ENCODE measurements at regions not wholly inside any gene's neighbourhood (a gene's known extent, or its start where the extent isn't known, plus 50 kb on each side); places are given as distances from the start of the nearest gene placed in this dataset.

DNA sequence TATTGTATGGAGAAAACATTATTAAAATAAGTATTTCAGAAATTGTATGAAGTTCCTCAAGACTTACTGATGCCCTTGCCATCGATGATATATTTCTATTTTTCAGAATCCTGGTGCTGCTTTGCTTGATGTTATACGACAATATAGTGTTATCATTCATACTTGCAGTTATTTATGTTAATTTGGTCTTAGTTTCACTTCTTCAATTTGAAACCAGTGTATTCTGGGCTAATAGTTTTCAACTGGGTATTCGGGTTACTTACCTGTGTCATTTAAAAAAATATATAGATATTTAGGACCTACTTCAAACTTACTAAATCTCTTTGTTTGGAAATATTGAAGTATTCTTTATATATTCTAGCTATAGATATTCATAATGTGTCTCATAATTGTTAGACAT lies 1414.7 kb downstream of the C4orf33 start:
- Mint-ChIP-seq H3K9me3 (no peaks in the 10 kb centered on the region), H3K27ac (no peak overlapping the region), H3K36me3 (ENCODE audit: low read depth) (no peaks in the 10 kb centered on the region), H3K27me3 (ENCODE audit: insufficient read depth) (no peaks in the 10 kb centered on the region), H3K4me3 (no peak overlapping the region), H3K4me1 (ENCODE audit: low read depth) (no peaks in the 10 kb centered on the region)
- no peak for DNase-seq (ENCODE audit: low spot score)
- intact Hi-C loops (cut with micrococcal nuclease) = no loop called here

DNA sequence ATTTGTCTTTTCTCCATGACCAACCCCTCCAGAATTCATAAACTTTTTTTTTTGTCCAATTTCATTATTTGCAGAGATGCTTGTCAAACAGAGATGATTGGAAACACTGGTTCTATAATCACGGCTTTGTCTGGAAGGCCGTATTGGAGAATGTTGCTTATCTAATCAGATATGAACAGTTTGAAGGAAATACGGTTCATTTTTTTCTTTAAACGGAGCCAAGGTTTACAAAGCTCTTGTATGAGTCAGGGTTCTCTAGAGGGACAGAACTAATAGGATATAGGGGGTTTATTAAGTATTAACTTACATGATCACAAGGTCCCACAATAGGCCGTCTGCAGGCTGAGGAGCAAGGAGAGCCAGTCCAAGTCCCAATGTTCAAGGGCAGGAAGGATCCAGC lies 1415.8 kb downstream of the C4orf33 start:
- H3K27me3 Mint-ChIP-seq (ENCODE audit: insufficient read depth) = no peaks in the 10 kb centered on the region
- no peak overlapping the region for H3K27ac Mint-ChIP-seq
- no peaks in the 10 kb centered on the region for H3K4me1 Mint-ChIP-seq (ENCODE audit: low read depth)
- H3K36me3 Mint-ChIP-seq (ENCODE audit: low read depth) = no peaks in the 10 kb centered on the region
- H3K9me3 Mint-ChIP-seq = no peaks in the 10 kb centered on the region
- intact Hi-C loops (cut with micrococcal nuclease) = no loop called here
- no peak for DNase-seq (ENCODE audit: low spot score)
- H3K4me3 Mint-ChIP-seq = no peak overlapping the region

DNA sequence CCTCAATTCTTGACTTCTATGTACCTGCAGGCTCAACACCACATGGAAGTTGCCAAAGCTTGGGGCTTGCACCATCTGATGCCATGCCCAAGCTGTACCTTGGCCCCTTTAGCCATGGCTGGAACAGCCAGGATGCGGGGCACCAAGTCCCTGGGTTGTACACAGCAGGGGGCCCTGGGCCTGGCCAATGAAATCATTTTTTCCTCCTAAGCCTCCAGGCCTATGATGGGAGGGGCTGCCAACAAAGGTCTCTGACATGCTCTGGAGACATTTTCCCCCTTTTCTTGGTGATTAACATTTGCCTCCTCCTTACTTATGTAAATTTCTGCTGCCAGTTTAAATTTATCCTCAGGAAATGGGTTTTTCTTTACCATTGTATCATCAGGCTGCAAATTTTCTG lies 1428.1 kb downstream of the C4orf33 start:
- Mint-ChIP-seq H3K27me3 (ENCODE audit: insufficient read depth) (no peaks in the 10 kb centered on the region), H3K27ac (no peak overlapping the region), H3K9me3 (peaks cover 6% of the 10 kb centered on the region), H3K36me3 (ENCODE audit: low read depth) (no peaks in the 10 kb centered on the region), H3K4me1 (ENCODE audit: low read depth) (no peaks in the 10 kb centered on the region), H3K4me3 (no peak overlapping the region)
- no peak for DNase-seq (ENCODE audit: low spot score)
- intact Hi-C loops (cut with micrococcal nuclease) = no loop called here

DNA sequence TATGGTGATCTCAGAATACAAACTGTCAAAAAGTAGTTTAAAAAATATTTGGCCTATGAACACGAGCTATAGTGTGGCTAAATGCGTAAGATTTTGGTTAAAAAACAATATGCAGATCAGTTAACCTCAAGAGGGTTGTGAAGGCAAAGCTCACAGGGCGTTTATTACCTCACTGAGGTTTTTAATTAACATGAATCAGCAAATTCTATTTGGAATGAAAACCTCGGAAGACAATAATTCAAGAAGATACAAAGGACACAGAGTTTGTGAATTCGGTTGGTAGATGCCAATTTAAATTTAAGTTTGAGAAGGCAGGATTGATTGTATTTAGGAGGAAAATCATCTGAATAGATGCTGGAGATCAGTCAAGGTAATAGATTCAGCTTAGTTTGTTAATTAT lies 1434.6 kb downstream of the C4orf33 start:
- Mint-ChIP-seq H3K27ac (no peak overlapping the region), H3K9me3 (no peaks in the 10 kb centered on the region), H3K4me3 (no peak overlapping the region), H3K36me3 (ENCODE audit: low read depth) (no peaks in the 10 kb centered on the region), H3K4me1 (ENCODE audit: low read depth) (no peaks in the 10 kb centered on the region), H3K27me3 (ENCODE audit: insufficient read depth) (no peaks in the 10 kb centered on the region)
- DNase-seq (ENCODE audit: low spot score) = no peak
- intact Hi-C loops (cut with micrococcal nuclease) = no loop called here

DNA sequence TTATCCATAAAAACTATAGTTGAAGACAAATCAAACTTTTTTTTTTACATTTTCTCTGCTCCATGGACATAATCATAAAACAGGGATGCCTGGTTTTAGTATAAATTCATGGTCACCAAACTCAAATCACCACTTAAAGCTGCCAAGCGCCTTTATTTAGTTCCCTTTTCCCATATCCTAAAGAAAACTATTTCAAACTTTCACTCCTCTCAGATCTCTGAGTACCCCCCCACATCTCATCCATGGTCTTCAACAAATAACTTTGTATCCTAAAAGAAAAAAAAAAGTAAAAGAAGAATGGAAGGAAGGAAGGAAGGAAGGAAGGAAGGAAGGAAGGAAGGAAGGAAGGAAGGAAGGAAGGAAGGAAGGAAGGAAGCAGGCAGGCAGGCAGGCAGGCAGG lies 1438.7 kb downstream of the C4orf33 start:
- no peak for DNase-seq (ENCODE audit: low spot score)
- no peaks in the 10 kb centered on the region for H3K36me3 Mint-ChIP-seq (ENCODE audit: low read depth)
- no peaks in the 10 kb centered on the region for H3K27me3 Mint-ChIP-seq (ENCODE audit: insufficient read depth)
- H3K4me1 Mint-ChIP-seq (ENCODE audit: low read depth) = no peaks in the 10 kb centered on the region
- H3K9me3 Mint-ChIP-seq = no peaks in the 10 kb centered on the region
- intact Hi-C loops (cut with micrococcal nuclease) = no loop called here
- no peak overlapping the region for H3K27ac Mint-ChIP-seq
- no peak overlapping the region for H3K4me3 Mint-ChIP-seq

DNA sequence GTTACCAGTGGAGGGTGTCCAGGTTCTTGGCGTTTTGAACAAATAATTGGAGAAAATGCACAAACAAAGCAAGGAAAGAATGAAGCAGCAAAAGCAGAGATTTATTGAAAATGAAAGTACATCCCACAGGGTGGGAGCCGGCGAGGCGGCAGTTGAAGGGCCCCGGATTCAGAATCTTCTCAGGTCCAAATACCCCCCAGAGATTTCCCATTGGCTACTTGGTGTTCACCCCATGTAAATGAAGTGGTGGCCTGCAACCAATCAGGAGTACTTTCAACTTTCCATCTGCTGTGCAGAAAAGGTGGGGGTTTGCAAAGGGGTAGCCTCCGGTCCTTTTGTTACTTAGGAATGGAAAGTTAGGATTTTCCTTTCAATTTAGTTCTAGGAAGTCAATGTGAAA lies 1447.0 kb downstream of the C4orf33 start:
- H3K27me3 Mint-ChIP-seq (ENCODE audit: insufficient read depth) = no peaks in the 10 kb centered on the region
- H3K9me3 Mint-ChIP-seq = no peaks in the 10 kb centered on the region
- H3K4me3 Mint-ChIP-seq = no peak overlapping the region
- H3K4me1 Mint-ChIP-seq (ENCODE audit: low read depth) = no peaks in the 10 kb centered on the region
- no peak overlapping the region for H3K27ac Mint-ChIP-seq
- intact Hi-C loops (cut with micrococcal nuclease) = no loop called here
- no peak for DNase-seq (ENCODE audit: low spot score)
- no peaks in the 10 kb centered on the region for H3K36me3 Mint-ChIP-seq (ENCODE audit: low read depth)

DNA sequence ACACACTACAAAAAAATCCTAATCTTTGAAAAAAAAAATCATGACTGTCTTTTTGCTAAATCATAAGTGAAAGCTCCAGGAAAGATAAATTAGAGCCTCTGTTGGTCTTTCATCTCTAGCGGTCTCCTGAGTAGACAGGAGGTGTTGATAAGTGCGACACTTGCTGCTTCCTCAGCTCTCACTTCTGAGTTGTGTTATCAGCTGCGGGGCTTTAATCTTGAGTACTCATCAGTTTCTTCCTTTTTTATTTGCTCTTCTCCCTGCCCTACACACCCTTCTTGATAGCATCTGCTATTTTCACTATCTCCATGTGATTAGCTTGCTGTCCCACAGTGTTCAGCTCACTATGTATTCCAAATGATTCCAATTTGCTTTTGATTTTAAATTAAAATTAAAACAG lies 1449.2 kb downstream of the C4orf33 start:
- intact Hi-C loops (cut with micrococcal nuclease) = no loop called here
- DNase-seq (ENCODE audit: low spot score) = no peak
- Mint-ChIP-seq H3K4me3 (no peak overlapping the region), H3K36me3 (ENCODE audit: low read depth) (no peaks in the 10 kb centered on the region), H3K27ac (no peak overlapping the region), H3K27me3 (ENCODE audit: insufficient read depth) (no peaks in the 10 kb centered on the region), H3K9me3 (no peaks in the 10 kb centered on the region), H3K4me1 (ENCODE audit: low read depth) (no peaks in the 10 kb centered on the region)

DNA sequence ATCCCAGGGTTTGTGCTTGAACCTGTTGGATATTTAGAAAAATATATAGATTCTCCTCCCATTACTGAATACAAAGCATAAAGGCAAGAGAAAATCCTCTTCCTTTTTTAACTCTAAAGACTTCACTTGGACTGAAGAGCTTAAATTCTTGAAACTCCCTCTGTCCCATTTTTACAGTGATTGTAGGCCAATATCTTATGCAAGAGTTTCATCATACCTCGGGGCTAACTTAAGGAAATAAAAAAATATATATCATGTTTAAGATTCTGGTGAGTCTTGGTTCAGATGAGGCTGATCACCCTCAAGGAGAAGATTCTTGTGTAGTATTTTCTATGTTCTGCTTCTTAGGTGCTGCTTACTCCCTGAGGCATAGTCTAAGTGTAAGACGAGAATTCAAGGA lies 1449.6 kb downstream of the C4orf33 start:
- Mint-ChIP-seq H3K36me3 (ENCODE audit: low read depth) (no peaks in the 10 kb centered on the region), H3K27ac (no peak overlapping the region), H3K4me3 (no peak overlapping the region), H3K4me1 (ENCODE audit: low read depth) (no peaks in the 10 kb centered on the region), H3K27me3 (ENCODE audit: insufficient read depth) (no peaks in the 10 kb centered on the region), H3K9me3 (no peaks in the 10 kb centered on the region)
- intact Hi-C loops (cut with micrococcal nuclease) = no loop called here
- DNase-seq (ENCODE audit: low spot score) = no peak

DNA sequence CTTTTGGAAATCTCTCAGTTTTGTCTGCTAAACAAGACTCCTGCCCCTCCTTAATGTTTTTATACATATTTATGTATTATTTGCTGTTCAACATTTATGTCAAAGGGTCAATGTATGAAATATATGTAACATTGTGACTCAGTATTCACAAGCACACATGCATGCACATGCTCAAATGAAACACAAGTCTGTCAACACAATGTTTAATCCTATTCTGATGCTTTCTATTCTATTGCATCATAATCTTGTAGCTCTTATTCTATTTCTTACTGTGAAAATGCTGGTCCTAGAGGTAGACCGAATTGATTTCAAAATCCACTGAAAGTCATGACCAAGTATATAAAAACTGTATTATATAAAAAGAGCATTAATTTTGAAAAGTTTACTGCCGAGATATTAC lies 1463.3 kb downstream of the C4orf33 start:
- Mint-ChIP-seq H3K4me1 (ENCODE audit: low read depth) (no peaks in the 10 kb centered on the region), H3K27ac (no peak overlapping the region), H3K4me3 (no peak overlapping the region), H3K36me3 (ENCODE audit: low read depth) (no peaks in the 10 kb centered on the region), H3K9me3 (no peaks in the 10 kb centered on the region), H3K27me3 (ENCODE audit: insufficient read depth) (no peaks in the 10 kb centered on the region)
- no peak for DNase-seq (ENCODE audit: low spot score)
- intact Hi-C loops (cut with micrococcal nuclease) = no loop called here

DNA sequence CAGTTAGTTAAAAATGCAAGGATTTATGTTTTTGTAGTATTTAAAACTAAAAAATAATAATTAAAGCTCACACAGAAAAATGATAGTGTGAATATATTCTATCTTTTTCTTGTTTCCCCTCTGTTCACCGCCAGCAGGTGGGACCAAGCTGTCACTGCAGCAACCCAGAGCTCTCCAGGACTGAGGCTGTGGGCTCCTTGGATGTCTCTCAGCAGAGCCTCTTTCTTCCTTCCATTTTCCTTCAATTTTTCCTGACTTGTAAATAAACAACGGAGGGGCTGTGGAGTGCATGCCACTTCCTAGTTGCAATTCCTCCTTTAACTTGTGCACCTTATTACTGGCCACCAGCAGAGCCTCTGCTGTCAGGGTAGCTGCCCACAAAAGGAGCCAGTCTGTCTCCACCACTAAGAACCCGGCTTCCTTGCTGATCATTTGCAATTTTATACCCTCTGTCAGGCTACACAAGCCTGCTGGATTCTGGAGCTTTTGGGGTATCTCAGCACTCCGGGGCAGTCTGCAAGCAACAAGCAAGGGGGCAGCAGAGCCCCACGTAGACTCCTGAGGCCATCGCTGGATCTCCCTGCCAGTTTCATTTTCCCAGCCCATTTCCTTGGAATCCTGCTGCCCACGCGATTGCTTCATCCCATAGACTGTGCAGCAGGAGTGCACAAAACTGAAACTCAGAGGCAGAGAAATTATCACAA lies 1467.4 kb downstream of the C4orf33 start:
- Mint-ChIP-seq H3K27ac (no peak overlapping the region), H3K4me3 (no peak overlapping the region), H3K27me3 (ENCODE audit: insufficient read depth) (no peaks in the 10 kb centered on the region), H3K9me3 (no peaks in the 10 kb centered on the region), H3K36me3 (ENCODE audit: low read depth) (no peaks in the 10 kb centered on the region), H3K4me1 (ENCODE audit: low read depth) (no peaks in the 10 kb centered on the region)
- no peak for DNase-seq (ENCODE audit: low spot score)
- intact Hi-C loops (cut with micrococcal nuclease) = loop anchor here (5.0 kb wide), 1 partner anchor 796 kb away; no protein-coding TSS in a partner anchor

DNA sequence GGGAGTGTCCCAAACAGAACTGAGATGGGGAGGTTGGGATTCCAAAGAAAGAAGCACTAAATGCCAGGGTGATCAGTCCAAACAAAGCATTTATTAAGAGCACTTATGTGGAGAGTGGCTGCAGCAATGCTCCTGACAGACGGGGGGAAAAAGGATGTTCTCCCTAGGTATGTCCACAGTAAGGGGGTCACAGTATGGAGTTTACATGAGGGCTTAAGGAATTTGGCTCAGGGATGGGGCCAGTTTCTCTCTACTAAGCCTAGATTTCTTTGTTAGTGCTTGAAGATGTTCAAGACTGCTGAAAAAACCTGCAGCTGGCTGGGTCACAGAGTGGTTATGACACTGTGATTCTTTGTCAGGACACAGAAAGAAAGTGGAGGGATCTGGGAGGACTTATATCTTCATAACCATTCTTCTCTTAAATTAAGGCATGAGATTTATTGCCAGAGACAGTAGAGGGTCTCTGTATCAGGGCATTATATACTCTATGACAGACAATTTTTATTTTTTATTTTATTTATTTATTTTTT lies 1468.0 kb downstream of the C4orf33 start:
- Mint-ChIP-seq H3K9me3 (no peaks in the 10 kb centered on the region), H3K36me3 (ENCODE audit: low read depth) (no peaks in the 10 kb centered on the region), H3K27me3 (ENCODE audit: insufficient read depth) (no peaks in the 10 kb centered on the region), H3K4me1 (ENCODE audit: low read depth) (no peaks in the 10 kb centered on the region), H3K27ac (no peak overlapping the region), H3K4me3 (no peak overlapping the region)
- intact Hi-C loops (cut with micrococcal nuclease) = loop anchor here (5.0 kb wide), 1 partner anchor 797 kb away; no protein-coding TSS in a partner anchor
- no peak for DNase-seq (ENCODE audit: low spot score)

DNA sequence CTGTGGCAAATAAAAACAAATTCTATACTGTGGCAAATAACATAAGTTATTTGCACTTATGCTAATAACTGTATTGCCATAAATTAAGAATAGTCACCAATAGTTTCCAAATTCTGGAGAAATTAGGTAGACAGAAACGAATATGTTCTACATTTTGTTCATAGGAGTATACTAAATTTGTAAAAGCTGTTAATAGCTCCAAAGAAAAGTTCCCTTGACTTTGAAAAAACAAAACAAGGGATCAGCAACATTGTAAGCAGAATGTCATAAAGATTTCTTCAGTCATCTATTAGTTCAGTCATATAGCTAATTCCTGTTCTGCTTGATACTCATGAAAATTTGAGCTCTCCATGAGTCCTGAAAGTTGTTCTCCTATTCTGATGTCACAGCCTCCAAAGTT lies 1472.8 kb downstream of the C4orf33 start:
- Mint-ChIP-seq H3K27ac (no peak overlapping the region), H3K9me3 (no peaks in the 10 kb centered on the region), H3K4me1 (ENCODE audit: low read depth) (no peaks in the 10 kb centered on the region), H3K4me3 (no peak overlapping the region), H3K27me3 (ENCODE audit: insufficient read depth) (no peaks in the 10 kb centered on the region), H3K36me3 (ENCODE audit: low read depth) (no peaks in the 10 kb centered on the region)
- intact Hi-C loops (cut with micrococcal nuclease) = no loop called here
- no peak for DNase-seq (ENCODE audit: low spot score)

DNA sequence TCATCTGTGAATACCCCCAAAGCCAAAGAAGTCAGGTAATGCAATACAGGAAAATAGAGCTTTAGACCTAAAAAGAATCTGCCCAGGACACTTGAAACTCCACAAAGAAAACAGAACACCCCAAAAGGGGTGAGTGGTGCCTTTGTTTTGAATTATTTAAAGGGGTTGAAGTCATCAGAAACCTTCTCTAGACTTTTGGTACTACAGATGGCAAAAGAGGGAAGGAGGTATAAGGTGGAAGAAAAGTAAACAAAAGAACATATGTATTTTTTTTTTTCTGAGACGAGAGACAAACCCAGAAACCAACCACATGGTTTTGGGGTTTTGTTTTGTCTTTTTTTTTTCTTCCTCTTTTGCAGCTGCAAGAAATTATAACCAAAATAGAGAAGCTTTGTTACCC lies 1477.8 kb downstream of the C4orf33 start:
- no peak overlapping the region for H3K27ac Mint-ChIP-seq
- no peaks in the 10 kb centered on the region for H3K27me3 Mint-ChIP-seq (ENCODE audit: insufficient read depth)
- no peaks in the 10 kb centered on the region for H3K36me3 Mint-ChIP-seq (ENCODE audit: low read depth)
- H3K4me3 Mint-ChIP-seq = no peak overlapping the region
- no peaks in the 10 kb centered on the region for H3K4me1 Mint-ChIP-seq (ENCODE audit: low read depth)
- H3K9me3 Mint-ChIP-seq = no peaks in the 10 kb centered on the region
- intact Hi-C loops (cut with micrococcal nuclease) = no loop called here
- DNase-seq (ENCODE audit: low spot score) = no peak

DNA sequence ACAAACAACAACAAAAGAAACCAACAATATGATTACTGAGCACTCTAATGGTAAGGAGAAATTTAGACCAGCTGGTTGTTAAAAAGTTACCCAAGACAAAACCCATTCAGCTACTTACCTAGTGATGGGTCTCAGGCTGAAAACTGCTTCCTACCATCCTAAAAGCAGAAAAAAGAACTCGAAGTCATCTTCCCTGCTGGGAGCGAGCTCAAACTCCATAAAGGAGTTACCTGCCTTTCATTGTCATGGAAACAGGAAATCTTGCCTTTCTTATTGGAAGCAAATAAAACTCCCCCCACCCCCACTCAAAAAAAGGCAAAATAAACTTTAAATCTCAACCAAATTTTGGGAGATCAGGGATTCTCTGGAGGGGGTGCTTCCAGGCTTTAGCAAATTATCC lies 1478.3 kb downstream of the C4orf33 start:
- Mint-ChIP-seq H3K4me3 (no peak overlapping the region), H3K27me3 (ENCODE audit: insufficient read depth) (no peaks in the 10 kb centered on the region), H3K27ac (no peak overlapping the region), H3K9me3 (no peaks in the 10 kb centered on the region), H3K4me1 (ENCODE audit: low read depth) (no peaks in the 10 kb centered on the region), H3K36me3 (ENCODE audit: low read depth) (no peaks in the 10 kb centered on the region)
- no peak for DNase-seq (ENCODE audit: low spot score)
- intact Hi-C loops (cut with micrococcal nuclease) = no loop called here

Data from activated T-helper 1 cell treated with anti-CD3 and anti-CD28 coated beads, Interleukin-12 subunit alpha, Interleukin-12 subunit beta, Interleukin-2, Interleukin-4 antibody, amounts not matched to agents 30 ng/mL and 10 ng/mL and 1 ng/mL, durations not matched to agents 14 hours and 24 hours and 36 hours (primary cell).